Colonic mucosa (tissue), 4 donors: ENCODE measurements at regions not wholly inside any gene's neighbourhood (a gene's known extent, or its start where the extent isn't known, plus 50 kb on each side); places are given as distances from the start of the nearest gene placed in this dataset.

Source experiments
- DNase-seq: peaks from one replicate; pipeline ENCODE4 v3.0.0-alpha.2; 2020
- H3K27ac ChIP-seq: fragments of 200-600 bp; one replicate; pipeline ENCODE4 v1.8.0; 2021
- H3K27me3 ChIP-seq: fragments of 200-600 bp; one replicate; pipeline ENCODE4 v1.8.0; 2021
- H3K36me3 ChIP-seq: fragments of 200-600 bp; one replicate; pipeline ENCODE4 v1.8.0; 2021
- H3K4me1 ChIP-seq: fragments of 200-600 bp; one replicate; pipeline ENCODE4 v1.8.0; 2021; ENCODE audit warnings: mild to moderate bottlenecking
- H3K4me3 ChIP-seq: fragments of 200-600 bp; one replicate; pipeline ENCODE4 v1.8.0; 2021
- H3K9ac ChIP-seq, 2 donors: one replicate each; pipeline ENCODE4 v1.7.0; 2013; ENCODE audit warnings: control low read depth in 2 of 2, low read depth in 2 of 2, low read length in 2 of 2
- H3K9me3 ChIP-seq: fragments of 200-600 bp; one replicate; pipeline ENCODE4 v1.8.0; 2021
- CTCF ChIP-seq: fragments of 200-600 bp; IDR thresholded peaks from one replicate; pipeline ENCODE4 v1.8.0; 2022; ENCODE audit warnings: antibody characterized with exemption, mild to moderate bottlenecking
- intact Hi-C: fragments of 100-400 bp; cut with DNase I; formaldehyde crosslinking; loops from one replicate; pipeline ENCODE4 v1.14.1; 2022
- donor health status: healthy.
- donor health status: DM: no; HTN: no; CAD: no.
- donor health status: DM: no; HTN: no; CAD: no.

DNA sequence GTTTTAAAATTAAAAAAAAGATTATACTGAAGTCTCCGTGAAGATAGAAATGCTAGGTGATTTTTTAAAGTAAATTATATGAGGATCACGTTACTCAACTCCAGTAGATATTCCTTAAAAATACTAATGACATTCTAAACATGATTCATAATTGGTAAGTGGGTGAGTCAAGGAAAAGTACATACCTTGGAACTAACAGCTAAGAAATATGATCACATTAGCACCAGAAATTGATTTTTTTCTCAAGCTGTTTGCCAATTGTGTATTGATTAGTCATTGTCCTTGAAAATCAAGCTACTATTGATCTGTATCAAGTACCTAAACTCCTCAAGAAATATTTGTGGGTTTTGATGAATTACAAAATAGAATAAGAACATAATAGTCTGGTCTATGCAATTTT, 362.6 kb upstream of the PPP1R2C start:
- Histone ChIP-seq H3K4me3 (no peak overlapping the region), H3K4me1 (no peaks in the 10 kb centered on the region), H3K36me3 (no peaks in the 10 kb centered on the region), H3K9ac (no peak overlapping the region), H3K27ac (no peak overlapping the region), H3K27me3 (no peaks in the 10 kb centered on the region), H3K9me3 (no peaks in the 10 kb centered on the region)
- no peak for DNase-seq
- intact Hi-C loops: no loop called here
- no peak for TF ChIP-seq CTCF

DNA sequence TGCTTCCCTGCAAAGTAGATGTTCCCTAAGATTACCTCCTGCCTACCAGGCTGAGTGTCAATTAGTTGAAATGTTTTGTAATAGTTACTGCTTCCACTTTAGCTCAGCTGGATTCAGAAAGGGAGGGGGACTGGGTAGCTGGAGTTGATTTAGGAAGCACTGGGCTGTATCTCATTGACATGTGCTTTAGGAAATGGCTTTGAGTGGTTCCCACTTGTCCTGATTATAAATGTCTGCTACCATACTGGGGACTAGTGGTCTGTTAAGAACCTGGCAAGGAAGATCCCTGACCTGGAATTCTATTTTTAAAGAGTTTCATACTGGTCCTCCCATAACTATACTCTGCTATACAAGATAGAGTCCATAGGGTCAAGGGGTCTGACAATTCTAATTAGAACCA, 363.9 kb upstream of the PPP1R2C start:
- Histone ChIP-seq H3K27me3 (no peaks in the 10 kb centered on the region), H3K4me1 (no peaks in the 10 kb centered on the region), H3K4me3 (no peak overlapping the region), H3K27ac (no peak overlapping the region), H3K9me3 (no peaks in the 10 kb centered on the region), H3K9ac (no peak overlapping the region), H3K36me3 (no peaks in the 10 kb centered on the region)
- TF ChIP-seq CTCF: no peak
- no peak for DNase-seq
- intact Hi-C loops: no loop called here

DNA sequence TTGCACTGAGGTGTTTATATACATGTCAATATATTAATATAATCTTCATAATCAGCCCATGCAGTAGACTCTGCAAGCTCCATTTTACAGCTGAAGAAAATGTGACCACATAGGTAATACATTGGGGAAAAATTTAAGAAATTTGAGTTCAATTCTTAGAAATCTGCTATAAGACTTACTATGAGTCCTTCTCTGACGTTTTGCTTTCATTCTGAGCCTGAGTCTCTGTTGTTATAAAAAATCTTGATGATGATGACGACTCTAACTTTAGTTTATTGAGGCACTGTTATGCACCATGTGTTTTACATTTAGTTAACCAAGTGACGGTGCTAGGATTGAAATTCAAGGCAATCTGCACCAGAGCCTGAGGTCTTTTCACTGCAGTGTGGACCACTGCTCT, 370.3 kb upstream of the PPP1R2C start:
- no peaks in the 10 kb centered on the region for H3K36me3 ChIP-seq
- no peaks in the 10 kb centered on the region for H3K4me1 ChIP-seq
- no peaks in the 10 kb centered on the region for H3K27me3 ChIP-seq
- no peak for DNase-seq
- H3K9me3 ChIP-seq: no peaks in the 10 kb centered on the region
- no peak overlapping the region for H3K27ac ChIP-seq
- intact Hi-C loops: no loop called here
- H3K9ac ChIP-seq: no peak overlapping the region
- no peak overlapping the region for H3K4me3 ChIP-seq
- TF ChIP-seq CTCF: no peak

- intact Hi-C loops: no loop called here
- no peaks in the 10 kb centered on the region for H3K9me3 ChIP-seq
- no peak for TF ChIP-seq CTCF
Measured at GRCh38 chrX:43165343-43165920, 387.5 kb upstream of the PPP1R2C start.

GRCh38 chrX:43166874-43167273, 388.9 kb upstream of the PPP1R2C start:
- no peaks in the 10 kb centered on the region for H3K36me3 ChIP-seq
- TF ChIP-seq CTCF: no peak
- H3K27ac ChIP-seq: no peak overlapping the region
- no peaks in the 10 kb centered on the region for H3K4me1 ChIP-seq
- intact Hi-C loops: no loop called here
- H3K9ac ChIP-seq: no peak overlapping the region
- DNase-seq: no peak
- H3K4me3 ChIP-seq: no peak overlapping the region
- no peaks in the 10 kb centered on the region for H3K9me3 ChIP-seq
- H3K27me3 ChIP-seq: no peaks in the 10 kb centered on the region

More at GRCh38 chrX:43165343-43165920, 387.5 kb upstream of the PPP1R2C start:
- H3K4me3 ChIP-seq: no peak overlapping the region
- no peak for DNase-seq
- H3K36me3 ChIP-seq: no peaks in the 10 kb centered on the region
- H3K4me1 ChIP-seq: no peaks in the 10 kb centered on the region
- H3K9ac ChIP-seq: no peak overlapping the region
- no peak overlapping the region for H3K27ac ChIP-seq
- H3K27me3 ChIP-seq: no peaks in the 10 kb centered on the region

DNA sequence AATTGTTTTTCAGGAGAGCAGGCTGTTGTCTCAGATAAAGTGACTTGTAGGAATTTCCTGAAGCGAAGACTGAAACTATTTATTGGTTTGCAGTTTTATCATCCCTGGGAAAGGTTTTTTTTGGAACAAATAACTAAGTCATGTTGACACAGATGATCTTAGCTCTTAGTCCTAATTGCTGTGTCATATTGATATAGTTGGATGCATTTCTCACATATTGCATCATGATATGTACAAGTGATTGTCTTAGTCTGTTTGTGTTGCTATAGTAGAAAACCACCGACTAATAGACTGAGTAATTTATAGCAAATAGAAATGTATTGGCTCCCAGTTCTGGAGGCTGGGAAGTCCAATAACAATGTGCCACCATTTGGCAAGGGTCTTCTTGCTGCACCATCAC, 397.5 kb upstream of the PPP1R2C start:
- H3K9me3 ChIP-seq: no peaks in the 10 kb centered on the region
- no peaks in the 10 kb centered on the region for H3K4me1 ChIP-seq
- no peaks in the 10 kb centered on the region for H3K27me3 ChIP-seq
- no peak for DNase-seq
- TF ChIP-seq CTCF: no peak
- no peak overlapping the region for H3K27ac ChIP-seq
- intact Hi-C loops: no loop called here
- no peak overlapping the region for H3K4me3 ChIP-seq
- H3K9ac ChIP-seq: no peak overlapping the region
- H3K36me3 ChIP-seq: no peaks in the 10 kb centered on the region
